GM12891 (cell line): ENCODE measurements at regions not wholly inside any gene's neighbourhood (a gene's known extent, or its start where the extent isn't known, plus 50 kb on each side); places are given as distances from the start of the nearest gene placed in this dataset.

ENCODE experiments used
- POLR2A ChIP-seq: IDR thresholded peaks from 2 replicates; pipeline ENCODE4 v1.6.1; 2011; ENCODE audit warnings: low read depth, low read length, control low read depth
- POLR2AphosphoS5 ChIP-seq: IDR thresholded peaks from 2 replicates; pipeline ENCODE4 v1.6.1; 2011; ENCODE audit warnings: low read depth, low read length, control low read depth
- TAF1 ChIP-seq: IDR thresholded peaks from 2 replicates; pipeline ENCODE4 v1.6.1; 2011; ENCODE audit warnings: low read depth, low read length, control low read depth

GRCh38 chr6:17017416-17017815 lies 84.4 kb upstream of the STMND1 start:
- TF ChIP-seq POLR2A = no peak
- no peak for TF ChIP-seq POLR2AphosphoS5
- TF ChIP-seq TAF1 = no peak
